ENCODE measurements at regions not wholly inside any gene's neighbourhood (a gene's known extent, or its start where the extent isn't known, plus 50 kb on each side); places are given as distances from the start of the nearest gene placed in this dataset.

DNA sequence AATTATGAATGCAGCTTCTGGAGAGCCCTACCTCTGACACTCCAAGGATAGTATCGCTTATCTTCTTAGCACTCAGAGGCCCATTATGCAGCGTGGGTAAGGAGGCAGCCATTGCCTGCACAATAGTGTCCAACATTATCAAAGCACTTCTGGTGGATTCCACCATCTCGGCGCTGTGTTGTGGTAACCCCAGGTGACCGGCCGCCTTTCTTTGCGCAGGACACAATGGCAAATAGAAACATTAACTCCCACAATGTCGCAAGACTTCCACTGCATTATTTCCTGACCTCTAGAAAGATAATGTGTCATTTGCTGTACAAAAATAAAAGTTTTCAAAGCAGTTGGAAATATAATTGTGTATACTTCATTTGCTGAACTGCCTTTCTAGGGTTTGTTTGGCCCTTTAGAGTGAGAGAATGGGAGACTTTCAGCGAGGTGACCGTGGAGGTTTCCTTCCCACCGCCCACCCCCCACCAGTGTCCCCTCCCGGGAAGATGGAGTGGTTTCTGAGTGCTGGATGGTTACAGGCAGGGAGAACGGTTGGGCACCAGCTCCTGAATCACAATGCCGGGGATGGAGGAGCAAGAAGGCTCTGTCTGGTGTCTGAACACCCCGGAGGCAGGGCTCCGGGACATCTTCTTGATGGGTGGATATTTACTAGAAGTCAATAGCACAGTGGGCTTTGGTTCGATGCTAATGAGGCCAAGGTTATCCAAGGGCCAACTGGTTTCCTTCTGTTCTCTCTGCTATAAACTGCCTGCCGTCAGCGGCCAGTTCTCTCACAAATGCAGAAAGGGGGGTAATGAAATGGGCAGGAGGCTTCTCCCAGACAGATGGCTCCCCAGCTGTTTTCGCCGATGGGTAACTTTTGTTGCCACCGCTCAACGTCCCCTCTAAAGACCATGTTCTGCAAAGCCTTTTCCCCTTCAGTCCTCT lies 215.4 kb upstream of the PROX1 start:
- Histone ChIP-seq H3K4me3 (ENCODE audit: low read depth, low read length, poor library complexity, severe bottlenecking) (no peak overlapping the region), H4K20me1 (ENCODE audit: insufficient read depth, low read length) (no peaks in the 10 kb centered on the region), H3K27ac (ENCODE audit: low read depth, low read length, poor library complexity, severe bottlenecking) (no peak overlapping the region), H3K9ac (ENCODE audit: low read length) (no peak overlapping the region), H3K36me3 (ENCODE audit: insufficient read depth, low read length) (no peaks in the 10 kb centered on the region), H3K27me3 (ENCODE audit: insufficient read depth, low read length) (no peaks in the 10 kb centered on the region), H3F3A (ENCODE audit: insufficient read depth, low read length) (no peaks in the 10 kb centered on the region), H3K9me2 (ENCODE audit: low read depth, low read length) (no peaks in the 10 kb centered on the region), H3K79me2 (ENCODE audit: insufficient read depth, low read length) (no peaks in the 10 kb centered on the region), H2AFZ (ENCODE audit: low read length) (no peak overlapping the region), H3K4me2 (ENCODE audit: low read length) (no peak overlapping the region), H3K4me1 (ENCODE audit: insufficient read depth, low read length, severe bottlenecking) (no peaks in the 10 kb centered on the region), H3K9me3 (ENCODE audit: low read length) (no peaks in the 10 kb centered on the region)
- TF ChIP-seq EZH2 (IDR thresholded peaks at IDR 0.05; ENCODE audit: borderline replicate concordance, low read length): no peak
- TF ChIP-seq, protein P1, sequence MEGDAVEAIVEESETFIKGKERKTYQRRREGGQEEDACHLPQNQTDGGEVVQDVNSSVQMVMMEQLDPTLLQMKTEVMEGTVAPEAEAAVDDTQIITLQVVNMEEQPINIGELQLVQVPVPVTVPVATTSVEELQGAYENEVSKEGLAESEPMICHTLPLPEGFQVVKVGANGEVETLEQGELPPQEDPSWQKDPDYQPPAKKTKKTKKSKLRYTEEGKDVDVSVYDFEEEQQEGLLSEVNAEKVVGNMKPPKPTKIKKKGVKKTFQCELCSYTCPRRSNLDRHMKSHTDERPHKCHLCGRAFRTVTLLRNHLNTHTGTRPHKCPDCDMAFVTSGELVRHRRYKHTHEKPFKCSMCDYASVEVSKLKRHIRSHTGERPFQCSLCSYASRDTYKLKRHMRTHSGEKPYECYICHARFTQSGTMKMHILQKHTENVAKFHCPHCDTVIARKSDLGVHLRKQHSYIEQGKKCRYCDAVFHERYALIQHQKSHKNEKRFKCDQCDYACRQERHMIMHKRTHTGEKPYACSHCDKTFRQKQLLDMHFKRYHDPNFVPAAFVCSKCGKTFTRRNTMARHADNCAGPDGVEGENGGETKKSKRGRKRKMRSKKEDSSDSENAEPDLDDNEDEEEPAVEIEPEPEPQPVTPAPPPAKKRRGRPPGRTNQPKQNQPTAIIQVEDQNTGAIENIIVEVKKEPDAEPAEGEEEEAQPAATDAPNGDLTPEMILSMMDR (IDR thresholded peaks at IDR 0.05; ENCODE audit: low read length): no peak

DNA sequence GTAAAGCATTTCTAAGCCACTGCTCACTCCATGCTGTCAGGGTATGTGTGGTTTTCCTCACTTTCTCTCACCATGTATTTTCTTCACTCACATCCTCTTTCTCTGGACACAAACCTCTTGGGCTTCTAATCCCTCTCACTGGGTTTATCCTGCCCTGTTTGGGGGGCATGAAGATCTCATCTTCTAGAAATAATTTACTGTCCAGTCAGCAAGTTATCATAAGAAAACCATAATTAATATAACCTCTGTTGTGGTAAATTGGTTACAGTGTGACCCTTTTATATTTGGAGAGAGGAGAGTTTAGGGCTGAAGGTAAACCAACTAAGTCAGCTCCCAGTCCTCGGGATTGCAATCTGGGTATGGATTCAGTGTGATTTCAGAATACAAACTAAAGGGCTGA lies 213.8 kb upstream of the PROX1 start:
- H3K4me3 ChIP-seq (ENCODE audit: low read depth, low read length, poor library complexity, severe bottlenecking): no peak overlapping the region
- no peaks in the 10 kb centered on the region for H3K4me1 ChIP-seq (ENCODE audit: insufficient read depth, low read length, severe bottlenecking)
- H3K79me2 ChIP-seq (ENCODE audit: insufficient read depth, low read length): no peaks in the 10 kb centered on the region
- H3K9ac ChIP-seq (ENCODE audit: low read length): no peak overlapping the region
- no peaks in the 10 kb centered on the region for H3K36me3 ChIP-seq (ENCODE audit: insufficient read depth, low read length)
- no peak overlapping the region for H3K27ac ChIP-seq (ENCODE audit: low read depth, low read length, poor library complexity, severe bottlenecking)
- H3K9me3 ChIP-seq (ENCODE audit: low read length): no peaks in the 10 kb centered on the region
- no peaks in the 10 kb centered on the region for H3F3A ChIP-seq (ENCODE audit: insufficient read depth, low read length)
- H3K9me2 ChIP-seq (ENCODE audit: low read depth, low read length): no peaks in the 10 kb centered on the region
- H3K27me3 ChIP-seq (ENCODE audit: insufficient read depth, low read length): no peaks in the 10 kb centered on the region
- H3K4me2 ChIP-seq (ENCODE audit: low read length): no peak overlapping the region
- no peaks in the 10 kb centered on the region for H4K20me1 ChIP-seq (ENCODE audit: insufficient read depth, low read length)
- TF ChIP-seq, protein P1 (IDR thresholded peaks at IDR 0.05; ENCODE audit: low read length): no peak
- no peak for TF ChIP-seq EZH2 (IDR thresholded peaks at IDR 0.05; ENCODE audit: borderline replicate concordance, low read length)
- no peak overlapping the region for H2AFZ ChIP-seq (ENCODE audit: low read length)

DNA sequence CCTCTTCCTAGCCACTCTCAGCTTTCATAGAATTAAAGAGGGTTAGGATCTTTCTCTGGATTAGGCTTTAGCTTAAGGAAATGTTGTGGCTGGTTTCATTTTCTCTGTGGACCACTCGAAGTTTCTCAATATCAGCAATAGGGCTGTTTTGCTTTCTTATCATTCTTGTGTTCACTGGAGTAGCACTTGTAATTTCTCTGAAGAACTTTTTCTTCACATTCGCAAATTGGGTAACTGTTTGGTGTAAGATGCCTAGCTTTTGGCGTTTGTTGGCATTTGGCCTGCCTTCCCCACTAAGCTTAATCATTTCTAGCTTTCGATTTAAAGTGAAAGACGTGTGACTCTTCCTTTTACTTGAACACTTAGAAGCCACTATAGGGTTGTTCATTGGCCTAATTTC lies 210.8 kb upstream of the PROX1 start:
- Histone ChIP-seq H3K4me3 (ENCODE audit: low read depth, low read length, poor library complexity, severe bottlenecking) (no peak overlapping the region), H3K9me2 (ENCODE audit: low read depth, low read length) (no peaks in the 10 kb centered on the region), H3K4me2 (ENCODE audit: low read length) (no peak overlapping the region), H3F3A (ENCODE audit: insufficient read depth, low read length) (no peaks in the 10 kb centered on the region), H3K27me3 (ENCODE audit: insufficient read depth, low read length) (no peaks in the 10 kb centered on the region), H3K9me3 (ENCODE audit: low read length) (no peaks in the 10 kb centered on the region), H3K27ac (ENCODE audit: low read depth, low read length, poor library complexity, severe bottlenecking) (no peak overlapping the region), H3K79me2 (ENCODE audit: insufficient read depth, low read length) (no peaks in the 10 kb centered on the region), H3K36me3 (ENCODE audit: insufficient read depth, low read length) (no peaks in the 10 kb centered on the region), H2AFZ (ENCODE audit: low read length) (no peak overlapping the region), H4K20me1 (ENCODE audit: insufficient read depth, low read length) (no peaks in the 10 kb centered on the region), H3K4me1 (ENCODE audit: insufficient read depth, low read length, severe bottlenecking) (no peaks in the 10 kb centered on the region), H3K9ac (ENCODE audit: low read length) (no peak overlapping the region)
- TF ChIP-seq, protein P1 (IDR thresholded peaks at IDR 0.05; ENCODE audit: low read length): no peak
- no peak for TF ChIP-seq EZH2 (IDR thresholded peaks at IDR 0.05; ENCODE audit: borderline replicate concordance, low read length)

Data from OCI-LY1 (cell line).